ENCODE measurements at regions not wholly inside any gene's neighbourhood (a gene's known extent, or its start where the extent isn't known, plus 50 kb on each side); places are given as distances from the start of the nearest gene placed in this dataset.
A peak's percentile ranks its signal among the peaks of the same experiment; 100 is the strongest.

- no peak for DNase-seq
These were observed 355.8 kb downstream of the FSCB start for GRCh38 chr14:44151130-44151820.

DNA sequence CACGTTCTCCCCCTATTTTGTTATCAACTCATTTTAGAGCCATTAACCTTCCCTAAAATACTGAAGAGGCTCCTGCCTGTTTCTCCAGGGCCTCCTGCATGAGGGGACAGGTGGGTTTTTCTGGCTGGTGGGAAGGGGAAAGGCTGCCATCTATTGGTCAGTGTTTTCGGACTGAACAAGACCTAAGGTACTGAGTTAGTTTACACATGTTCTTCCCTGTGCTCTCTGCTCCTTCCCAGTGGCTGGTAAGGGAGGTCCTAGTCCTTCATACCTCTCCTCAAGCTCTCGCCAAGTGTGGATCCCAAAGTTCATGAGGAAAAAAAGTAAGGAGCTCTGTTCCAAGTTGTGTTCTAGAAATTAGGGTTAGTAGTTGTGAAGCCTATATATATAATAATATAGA is 357.5 kb downstream of the FSCB start:
- DNase-seq, result no peak

DNA sequence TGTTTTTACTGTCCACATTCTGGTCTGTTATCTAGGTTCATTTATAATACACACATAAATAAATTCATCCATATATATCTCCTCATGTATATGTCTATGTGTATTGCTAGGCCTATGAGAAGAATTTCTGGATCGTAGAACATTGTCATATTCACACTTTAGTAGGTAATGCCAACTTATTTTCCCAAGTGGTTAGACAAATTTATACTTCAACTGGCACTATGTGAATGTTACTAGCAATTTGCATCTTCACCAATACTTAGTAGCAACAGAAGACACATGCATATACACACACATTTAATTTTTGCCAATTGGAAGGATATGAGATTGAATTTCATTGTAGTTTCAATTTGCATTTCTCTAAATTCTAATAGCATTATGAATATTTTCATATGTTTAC is 365.1 kb downstream of the FSCB start:
- no peak for DNase-seq

GRCh38 chr14:44135972-44136371 is 371.1 kb downstream of the FSCB start:
- no peak for DNase-seq

DNA sequence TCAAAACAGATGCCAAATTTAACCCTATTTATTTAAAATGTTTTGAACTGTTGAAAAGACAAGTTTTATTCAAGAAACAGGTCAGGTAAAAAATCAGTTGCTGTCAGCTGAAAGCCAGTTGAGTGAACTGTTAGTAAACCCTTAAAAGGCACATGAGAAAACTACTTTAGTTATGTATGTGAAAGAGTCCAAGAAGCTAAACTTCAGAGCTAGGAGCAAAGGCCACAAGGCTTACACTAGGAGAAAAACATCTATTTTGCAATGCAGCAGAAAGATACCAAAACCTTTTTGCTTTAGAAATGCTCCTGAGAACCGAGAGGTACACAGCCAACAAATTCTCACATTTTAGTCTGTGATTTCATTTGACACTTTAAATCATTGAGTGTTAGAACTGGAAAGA is 375.2 kb downstream of the FSCB start:
- DNase-seq, result no peak

GRCh38 chr14:44113769-44114730 is 393.0 kb downstream of the FSCB start:
- no peak for DNase-seq

- no peak for DNase-seq
These were observed 394.2 kb downstream of the FSCB start for GRCh38 chr14:44112774-44113460.

DNA sequence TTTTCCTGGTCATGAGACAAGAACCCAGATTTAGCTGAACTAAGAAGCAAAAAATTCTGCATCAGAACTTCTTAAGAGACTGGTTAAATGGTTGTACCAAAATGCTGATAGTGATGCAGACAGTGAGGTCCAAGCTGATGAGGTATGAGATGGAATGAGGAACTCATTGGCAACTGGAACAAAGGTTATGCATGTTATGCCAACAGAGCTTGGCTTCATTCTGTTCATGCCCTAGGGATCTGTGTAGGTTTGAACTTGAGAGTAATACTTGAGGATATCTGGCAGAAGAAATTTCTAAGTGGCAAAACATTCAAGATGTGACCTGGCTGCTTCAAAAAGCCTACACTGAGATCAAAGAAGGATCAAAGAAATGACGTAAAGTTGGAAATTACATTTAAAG is 398.0 kb downstream of the FSCB start:
- no peak for DNase-seq

- no peak for DNase-seq
These were observed 398.5 kb downstream of the FSCB start for GRCh38 chr14:44108601-44109000.

DNA sequence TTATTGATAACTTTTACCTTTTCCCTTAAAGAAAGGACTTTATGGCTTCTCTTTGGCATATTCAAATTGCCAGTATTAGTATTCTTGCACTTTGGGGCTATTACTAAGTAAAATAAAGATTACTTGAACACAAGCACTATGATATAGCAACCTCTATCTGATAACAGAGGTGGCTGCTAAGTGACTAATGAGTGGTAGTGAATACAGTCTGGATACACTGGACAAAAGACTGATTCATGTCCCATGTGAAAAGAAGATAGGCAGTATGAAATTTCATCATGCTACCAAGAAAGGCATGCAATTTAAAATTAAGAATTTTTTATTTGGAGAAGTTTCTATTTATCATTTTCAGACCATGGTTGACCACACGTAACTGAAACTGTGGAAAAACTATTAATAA is 399.9 kb downstream of the FSCB start:
- no peak for DNase-seq

GRCh38 chr14:44099743-44100488 is 407.2 kb downstream of the FSCB start:
- DNase-seq, result no peak

DNA sequence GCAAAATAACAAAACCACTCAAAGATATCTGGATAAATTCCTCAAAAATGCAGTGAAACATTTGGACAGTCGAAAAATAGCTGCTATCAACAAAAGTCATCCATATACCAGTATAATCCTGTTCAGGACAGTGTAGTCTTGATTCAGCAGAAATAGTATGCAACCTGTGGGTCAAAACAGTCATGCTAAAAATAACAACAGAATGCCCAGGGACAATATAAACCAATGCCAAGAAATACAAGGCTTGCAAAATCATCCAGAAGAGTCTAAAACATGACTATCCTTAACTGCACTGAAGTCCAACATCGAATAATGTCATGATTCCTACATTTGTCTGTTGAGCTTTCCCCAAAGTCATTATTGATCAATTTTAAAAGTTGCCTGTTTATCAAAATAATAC is 425.9 kb downstream of the FSCB start:
- no peak for DNase-seq

DNA sequence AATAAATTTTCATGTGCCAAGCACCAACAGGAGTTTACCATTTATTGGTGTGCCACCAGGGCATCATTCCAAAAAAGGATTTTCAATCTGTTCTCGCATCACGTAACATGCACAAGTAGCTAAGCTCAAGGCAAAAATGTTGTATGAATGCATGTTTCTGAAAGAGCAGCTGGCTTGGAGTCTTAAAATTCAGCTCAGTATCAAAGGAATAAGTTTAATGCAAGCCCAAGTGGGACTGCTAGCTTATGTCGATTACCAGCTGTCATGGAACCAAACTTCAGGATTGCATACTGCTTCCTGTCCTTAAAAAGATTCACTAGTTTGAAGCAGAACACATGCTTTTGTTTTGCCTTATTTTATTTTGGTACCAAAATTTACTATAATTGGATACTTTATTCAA is 437.0 kb downstream of the FSCB start:
- DNase-seq, result peak in 1 of 58 donors; percentile 10

- DNase-seq, result no peak
These were observed 453.7 kb downstream of the FSCB start for GRCh38 chr14:44053422-44053821.

DNA sequence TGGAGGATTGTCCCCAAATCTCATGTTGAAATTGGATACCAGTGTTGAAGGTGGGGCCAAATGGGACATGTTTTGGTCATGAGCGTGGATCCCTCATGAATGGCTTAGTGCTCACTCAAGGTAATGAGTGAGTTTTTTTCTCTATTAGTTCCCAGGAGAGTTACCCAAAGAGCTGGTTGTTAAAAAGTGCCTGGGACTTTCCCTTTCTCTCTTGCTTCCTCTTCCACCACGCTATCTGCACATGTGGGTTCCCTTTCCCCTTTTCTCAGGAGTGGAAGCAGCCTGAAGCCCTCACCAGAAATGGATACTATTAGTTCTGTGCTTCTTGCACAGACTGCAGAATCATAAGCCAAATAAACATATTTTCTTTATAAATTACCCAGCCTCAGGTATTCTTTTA is 465.4 kb downstream of the FSCB start:
- DNase-seq, result no peak

DNA sequence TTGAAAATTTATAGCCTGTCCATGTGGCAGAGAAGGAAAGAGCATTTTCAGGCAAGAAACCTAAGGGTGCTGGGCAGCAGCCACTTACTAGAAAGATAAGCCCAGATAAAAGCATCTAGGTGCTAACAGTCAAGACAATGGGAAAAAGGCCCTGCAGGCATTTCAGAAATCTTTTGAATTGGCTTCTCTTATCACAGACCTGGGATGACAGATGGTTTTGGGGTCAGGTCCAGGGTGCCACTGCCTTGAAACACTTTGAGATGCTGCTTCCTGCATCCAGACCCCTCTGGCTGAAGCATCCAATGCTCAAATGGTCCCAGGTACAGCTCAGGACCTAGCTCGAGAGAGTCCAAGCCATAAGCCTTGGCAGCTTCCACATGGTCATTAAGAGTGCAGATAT is 466.5 kb downstream of the FSCB start:
- no peak for DNase-seq

- DNase-seq, result no peak
These were observed 470.8 kb downstream of the FSCB start for GRCh38 chr14:44036248-44036647.

DNA sequence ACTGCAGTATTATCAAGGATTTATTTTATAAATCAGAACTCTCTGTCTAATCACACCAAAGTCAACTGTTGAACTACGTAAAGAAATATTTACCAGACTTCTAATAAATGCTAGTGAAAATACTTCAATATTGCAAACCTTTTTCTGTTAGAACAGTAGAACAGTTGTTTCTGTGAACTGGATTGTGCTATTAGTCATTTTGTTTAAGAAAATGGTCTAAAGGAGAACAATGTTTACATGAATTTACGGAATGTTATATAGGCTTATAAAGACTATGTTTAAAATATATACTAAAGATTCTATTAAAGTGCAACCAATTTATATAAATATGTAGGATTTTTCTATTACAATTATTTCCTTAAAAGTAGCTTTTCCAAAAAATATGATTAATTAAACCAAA is 471.4 kb downstream of the FSCB start:
- no peak for DNase-seq

GRCh38 chr14:44030831-44031383 is 476.2 kb downstream of the FSCB start:
- no peak for DNase-seq

DNA sequence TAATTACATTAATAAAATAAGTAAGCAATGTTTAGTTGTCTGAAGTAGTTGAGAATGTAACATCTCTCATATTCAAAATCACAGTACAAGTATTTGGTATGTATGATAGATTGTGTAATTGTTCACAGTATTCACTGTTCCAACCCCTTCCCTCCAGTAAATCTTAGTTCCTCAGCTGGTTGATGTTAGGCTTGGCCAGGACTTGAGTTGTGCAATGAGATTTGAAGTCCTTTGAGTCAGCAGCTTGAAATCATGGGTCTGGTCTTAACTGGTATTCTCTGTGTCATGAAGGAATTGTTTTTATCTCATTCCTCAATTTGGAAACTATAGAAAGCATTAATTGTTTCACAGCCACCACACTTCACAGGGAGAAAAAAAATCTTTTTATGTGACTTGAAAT is 477.1 kb downstream of the FSCB start:
- no peak for DNase-seq

DNA sequence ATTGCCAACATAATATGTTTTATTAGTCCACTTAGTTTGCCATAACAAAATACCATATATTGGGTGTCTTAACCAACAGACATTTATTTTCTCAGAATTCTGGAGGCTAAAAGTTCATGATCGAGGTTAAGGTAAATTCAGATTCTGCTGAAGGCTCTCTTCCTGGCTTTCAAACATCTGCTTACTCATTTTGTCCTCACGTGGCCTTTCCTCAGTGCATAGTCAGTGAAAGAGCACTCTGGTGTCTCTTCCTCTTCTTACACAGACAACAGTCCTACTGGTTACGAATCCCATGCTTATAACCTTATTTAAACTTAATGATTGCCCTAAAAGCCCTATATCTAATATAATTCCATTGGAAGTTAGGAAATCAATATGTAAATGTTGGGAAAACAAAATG is 479.7 kb downstream of the FSCB start:
- DNase-seq, result no peak
